Gastrocnemius medialis (tissue), 4 donors: ENCODE measurements at regions not wholly inside any gene's neighbourhood (a gene's known extent, or its start where the extent isn't known, plus 50 kb on each side); places are given as distances from the start of the nearest gene placed in this dataset.

Experiments used
- CTCF ChIP-seq, 5 experiments: fragments of 450-650 bp in 3 of 5; fragments of 200-600 bp in 2 of 5; sonication (generic) in 2 of 5; IDR thresholded peaks in 4 of 5; conservative IDR thresholded peaks in 1 of 5; 1 replicate in 4 of 5; 2 replicates in 1 of 5; pipeline ENCODE4 v1.5.1; 2016 to 2019; ENCODE audit warnings: antibody characterized with exemption in 5 of 5, mild to moderate bottlenecking in 3 of 5, moderate library complexity in 3 of 5
- POLR2A ChIP-seq, 2 donors: fragments of 450-650 bp; IDR thresholded peaks; one replicate each; pipeline ENCODE4 v1.6.1; 2017; ENCODE audit warnings: antibody characterized with exemption in 2 of 2, mild to moderate bottlenecking in 2 of 2, moderate library complexity in 2 of 2

- TF ChIP-seq CTCF (IDR thresholded peaks at IDR 0.05 in 4 of 5, conservative IDR thresholded peaks at IDR 0.05 in 1 of 5) (no peak), POLR2A (IDR thresholded peaks at IDR 0.05) (no peak)
These were observed 135.6 kb upstream of the IRX3 start for GRCh38 chr16:54422159-54422558.
